Stimulated activated CD8-positive, alpha-beta memory T cell treated with anti-CD3 and anti-CD28 coated beads, Interleukin-15, amount 100 ng/mL, for 48 hours (primary cell): ENCODE measurements at regions not wholly inside any gene's neighbourhood (a gene's known extent, or its start where the extent isn't known, plus 50 kb on each side); places are given as distances from the start of the nearest gene placed in this dataset.

ENCODE experiments used
- DNase-seq, 2 donors: peaks; one replicate each; pipeline ENCODE4 v3.0.0-alpha.2; 2020; ENCODE audit warnings: low read depth in 2 of 2

DNA sequence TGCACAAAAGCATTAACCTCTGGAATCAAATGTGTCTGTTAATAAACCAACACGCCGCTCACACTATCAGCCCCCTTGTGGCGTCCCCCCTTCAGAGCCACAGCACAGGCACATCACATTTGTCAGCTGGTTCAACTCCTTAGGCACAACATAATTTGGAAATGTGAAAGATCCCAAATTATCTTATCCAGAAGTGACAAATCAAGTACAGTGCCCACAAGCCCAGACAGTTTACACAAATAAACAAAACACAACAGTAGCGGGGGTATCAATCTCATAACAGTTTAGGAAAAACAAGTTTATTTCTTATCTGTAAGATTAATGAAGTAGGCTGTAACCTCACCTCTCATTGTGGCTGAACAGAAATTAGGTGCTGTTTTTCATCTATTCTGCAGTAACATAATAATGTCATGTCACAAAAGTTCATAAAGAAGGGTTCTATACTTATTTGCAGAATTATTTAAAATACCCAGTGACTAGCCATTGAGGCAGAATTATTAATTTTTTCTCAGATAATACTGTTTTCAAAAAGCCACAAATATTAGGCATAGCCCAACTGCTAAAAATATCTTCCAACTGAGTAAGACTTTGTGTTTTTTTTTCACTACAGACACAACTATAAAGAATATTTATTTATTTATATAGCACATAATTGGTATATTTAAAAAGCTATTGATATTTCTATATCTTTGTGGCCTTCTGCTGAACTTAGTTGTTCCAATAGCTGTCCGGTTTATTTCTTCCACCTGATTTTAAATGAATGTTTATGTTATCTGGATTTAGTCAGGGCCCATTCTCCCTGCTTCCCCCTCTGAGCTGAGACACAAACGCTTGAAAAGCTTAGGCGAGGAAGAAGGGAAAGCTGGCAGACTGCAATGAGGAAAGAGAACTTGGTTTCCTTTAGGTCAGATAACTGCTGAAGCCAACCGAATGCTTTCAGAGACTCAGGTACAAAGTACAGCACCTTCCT, 214.7 kb downstream of the QDPR start:
- no peak for DNase-seq

DNA sequence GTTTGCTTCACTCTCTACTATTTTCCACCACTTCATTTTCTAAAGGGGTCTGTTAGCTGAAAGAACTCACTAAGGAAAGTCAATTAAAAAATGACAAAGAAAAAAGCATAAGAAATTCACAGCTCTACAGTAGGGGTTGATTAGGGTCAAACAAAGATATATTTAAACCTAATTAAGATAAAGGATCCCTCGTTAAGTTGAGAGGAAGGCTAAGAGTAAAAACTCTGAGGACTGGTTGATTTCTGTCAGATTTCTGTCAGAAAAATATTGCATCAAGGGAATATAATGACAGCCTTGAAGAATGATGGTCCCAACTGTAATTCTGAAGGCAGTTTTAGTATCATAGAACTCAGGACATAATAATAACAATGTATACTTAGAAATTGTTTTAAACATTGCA, 218.0 kb downstream of the QDPR start:
- no peak for DNase-seq

GRCh38 chr4:17288151-17288550, 223.7 kb downstream of the QDPR start:
- no peak for DNase-seq

GRCh38 chr4:17286752-17287460, 225.0 kb downstream of the QDPR start:
- DNase-seq: no peak

GRCh38 chr4:17285747-17286146, 226.1 kb downstream of the QDPR start:
- no peak for DNase-seq

DNA sequence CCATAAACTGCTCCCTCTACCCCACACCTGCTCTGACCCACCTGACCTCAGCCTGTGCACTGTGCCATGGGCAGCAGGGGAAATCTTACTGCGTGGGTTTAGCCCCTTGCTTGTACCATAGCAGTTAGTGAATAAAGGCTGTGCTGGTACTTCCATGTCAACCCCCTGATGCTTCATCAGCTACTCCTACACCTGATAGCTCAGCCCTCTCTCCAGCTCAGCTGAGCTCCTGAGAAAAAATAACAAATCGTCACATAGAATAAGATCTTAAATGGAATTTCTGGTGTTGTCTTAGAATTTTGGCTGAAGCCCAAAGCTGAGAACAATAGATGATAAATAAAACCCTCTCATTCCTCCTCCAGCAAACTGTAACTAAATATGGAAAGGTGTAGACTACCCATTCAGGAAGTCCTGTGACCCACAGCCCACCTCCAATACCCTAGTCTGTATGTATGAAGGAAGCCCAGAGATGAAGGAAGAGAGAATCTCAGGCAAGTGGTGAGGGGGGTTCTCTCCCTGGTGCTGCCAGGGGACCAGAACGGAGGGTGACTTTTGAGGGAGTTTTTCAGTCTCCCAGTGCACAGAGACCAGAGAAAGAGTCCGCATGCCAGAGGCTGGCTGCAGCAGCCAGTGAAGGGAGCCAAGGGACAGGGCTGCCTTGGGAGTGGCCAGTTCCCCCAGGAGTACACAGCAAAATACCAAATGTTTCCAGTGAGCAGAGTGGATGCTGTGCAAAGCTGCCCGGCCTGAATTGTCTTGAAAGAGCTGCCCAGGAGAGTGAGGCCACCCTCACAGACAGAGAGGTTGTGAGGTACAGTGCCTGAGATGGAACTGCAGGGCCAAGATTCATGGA, 227.3 kb downstream of the QDPR start:
- no peak for DNase-seq

GRCh38 chr4:17283832-17284231, 228.1 kb downstream of the QDPR start:
- no peak for DNase-seq

DNA sequence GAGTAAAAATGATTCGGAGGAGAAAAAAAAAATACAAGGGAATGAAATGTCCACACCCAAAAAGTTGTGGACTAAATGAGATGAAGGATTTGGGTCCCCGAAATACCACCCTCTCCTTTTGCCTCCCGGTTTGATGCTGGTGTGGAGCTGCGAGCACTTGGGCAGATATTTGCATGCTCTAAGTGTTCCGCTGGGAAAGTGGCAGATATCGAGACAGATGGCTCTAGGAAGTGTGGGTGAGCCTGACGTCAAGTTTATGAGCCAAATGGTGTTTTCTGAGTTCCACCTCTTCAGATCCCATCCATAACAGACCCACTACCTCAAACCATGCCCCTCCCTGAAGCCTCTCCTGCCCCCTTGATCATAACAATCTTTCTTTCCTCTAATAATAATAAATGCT, 228.6 kb downstream of the QDPR start:
- no peak for DNase-seq

DNA sequence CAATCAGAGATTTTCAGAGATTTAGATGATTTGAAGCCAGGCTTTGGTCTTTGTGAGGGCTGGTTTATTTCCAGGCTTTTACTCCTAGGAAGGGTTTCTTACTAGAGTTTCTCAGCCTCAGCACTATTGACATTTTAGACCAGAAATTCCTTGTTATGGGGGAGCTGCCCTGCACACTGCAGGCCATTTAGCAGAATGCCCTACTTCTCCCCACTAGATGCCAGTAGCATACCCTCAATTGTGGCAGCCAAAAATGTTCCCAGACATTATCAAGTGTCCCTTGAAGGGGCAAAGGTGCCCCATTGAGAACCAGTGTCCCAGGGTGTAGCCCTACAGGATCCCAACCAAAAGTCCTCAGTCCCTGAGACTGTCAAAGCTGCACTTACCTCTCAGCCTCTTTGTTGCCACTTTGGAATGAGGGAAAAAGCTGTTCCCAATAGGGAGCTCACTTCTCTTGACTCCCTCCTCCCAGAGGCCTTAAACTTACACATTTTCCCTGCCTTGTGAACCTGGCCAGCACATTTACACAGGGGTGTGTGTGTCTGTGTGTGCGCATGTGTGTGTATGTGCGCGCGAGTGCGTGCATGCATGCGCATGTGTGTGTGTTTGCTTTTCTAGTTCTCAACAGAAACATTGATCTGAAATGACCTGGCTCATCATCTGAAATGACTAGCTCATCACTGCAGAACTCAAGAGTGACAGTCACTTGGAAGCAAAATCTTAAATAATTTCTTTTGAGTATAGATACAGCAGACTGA, 231.4 kb downstream of the QDPR start:
- no peak for DNase-seq

DNA sequence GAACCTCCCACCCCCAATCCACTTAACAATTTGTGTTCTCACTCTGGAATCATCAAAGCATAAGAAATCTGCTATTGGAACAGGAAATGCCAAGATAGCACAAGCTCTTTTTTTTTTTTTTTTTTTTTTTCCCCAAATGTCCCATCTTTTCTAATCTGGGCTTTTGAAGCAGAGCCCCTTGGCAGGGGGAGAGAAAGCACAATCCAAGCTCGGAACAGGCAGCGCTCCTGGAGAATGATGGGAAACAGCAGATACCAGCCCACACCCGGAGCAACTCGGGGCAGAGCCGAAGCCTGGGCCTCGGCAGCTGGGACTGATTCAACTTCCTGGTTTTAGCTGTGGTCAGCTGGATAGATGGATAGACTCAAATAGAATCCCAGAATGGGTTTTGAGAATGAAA, 235.1 kb downstream of the QDPR start:
- no peak for DNase-seq

DNA sequence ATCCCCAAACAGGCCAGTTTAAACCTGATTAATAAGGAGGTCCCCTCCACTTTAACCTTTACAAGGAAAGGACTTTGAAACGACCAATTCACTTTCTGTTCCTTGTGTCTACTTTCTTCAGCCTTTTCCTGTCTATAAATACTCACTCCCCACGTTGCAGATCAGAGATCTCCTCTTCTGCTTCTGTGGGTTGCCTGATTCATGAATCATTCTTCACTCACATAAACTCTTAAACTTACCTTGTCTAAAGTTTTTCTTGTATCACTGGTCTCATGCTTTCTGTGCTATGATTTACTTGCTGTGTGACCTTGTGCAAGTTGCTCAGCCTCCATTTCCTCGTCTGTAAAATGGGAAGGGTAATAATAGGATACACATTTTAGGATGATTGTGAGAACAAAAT, 236.1 kb downstream of the QDPR start:
- DNase-seq: no peak

- DNase-seq: no peak
Measured at GRCh38 chr4:17273047-17273446, 238.8 kb downstream of the QDPR start.

DNA sequence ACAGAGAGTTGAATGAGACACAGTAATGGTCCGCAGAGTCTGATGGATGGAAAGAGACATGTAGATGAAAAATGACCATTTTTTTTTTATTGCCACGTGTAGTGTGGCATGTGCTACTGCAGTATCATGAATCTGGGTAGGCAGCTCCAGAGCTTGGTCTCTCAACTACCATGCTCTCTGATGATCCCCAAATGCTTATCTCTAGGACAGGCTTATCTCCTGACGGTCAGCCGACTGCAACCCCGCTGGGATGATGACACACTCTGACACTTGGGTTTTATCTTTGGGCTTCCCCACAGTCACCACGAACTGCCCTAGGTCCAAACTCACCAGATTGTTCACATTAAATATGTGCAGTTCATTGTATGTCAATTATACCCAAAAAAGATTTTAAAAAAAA, 239.7 kb downstream of the QDPR start:
- DNase-seq: no peak

GRCh38 chr4:17265653-17266052, 246.2 kb downstream of the QDPR start:
- no peak for DNase-seq

DNA sequence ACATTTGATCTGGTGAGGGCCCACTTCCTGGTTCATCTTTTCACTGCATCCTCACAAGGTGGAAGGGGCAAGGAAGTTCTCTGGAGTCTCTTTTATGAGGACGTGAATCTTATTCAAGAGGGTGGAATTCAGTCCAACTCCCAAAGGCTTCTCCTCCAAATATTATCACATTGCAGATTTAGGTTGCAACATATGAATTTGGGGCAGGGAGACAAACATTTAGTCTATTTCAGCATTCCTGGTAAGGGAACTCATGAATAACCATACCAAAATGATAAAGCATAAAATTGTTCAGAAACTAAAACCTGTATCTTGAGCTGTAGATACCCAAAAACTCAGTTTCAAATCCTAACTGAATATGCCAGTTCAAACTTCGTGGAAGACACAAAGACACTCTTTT, 246.8 kb downstream of the QDPR start:
- no peak for DNase-seq

DNA sequence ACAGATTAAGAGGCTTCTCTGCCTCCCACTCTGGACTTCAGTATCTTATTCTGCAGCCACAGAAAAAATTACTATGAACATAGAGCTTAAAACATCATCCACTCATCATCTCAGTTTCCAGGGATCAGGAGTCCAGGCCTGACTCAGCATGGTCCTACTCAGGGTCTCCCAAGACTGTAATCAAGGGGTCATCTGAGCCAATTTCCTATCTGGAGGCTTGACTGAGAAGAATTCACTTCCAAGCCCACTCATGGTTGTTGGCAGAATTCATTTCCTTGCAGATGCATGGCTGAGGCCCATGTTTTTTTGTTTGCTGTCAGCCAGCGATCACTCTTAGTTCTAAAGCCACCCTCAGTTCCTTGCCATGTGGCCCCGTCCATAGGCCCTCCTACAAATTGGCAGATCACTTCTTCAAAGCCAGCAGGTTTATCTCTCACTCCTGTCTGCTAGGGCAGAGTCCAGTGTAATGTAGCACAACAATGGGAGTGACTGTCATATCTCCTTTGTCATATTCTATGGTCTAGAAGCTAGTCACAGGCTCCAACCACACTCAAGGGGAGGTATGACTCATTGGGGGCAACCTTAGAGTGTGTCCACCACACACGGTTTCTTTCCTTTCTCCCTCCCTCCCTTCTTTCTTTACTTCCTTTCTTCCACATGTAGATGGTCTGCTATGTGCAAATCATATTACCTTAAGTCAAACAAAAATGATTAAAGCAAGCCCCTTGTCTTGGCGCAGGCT, 251.6 kb downstream of the QDPR start:
- no peak for DNase-seq

- DNase-seq: no peak
Measured at GRCh38 chr4:17258106-17258505, 253.8 kb downstream of the QDPR start.

GRCh38 chr4:17252131-17252530, 259.8 kb downstream of the QDPR start:
- no peak for DNase-seq

GRCh38 chr4:17251101-17251500, 260.8 kb downstream of the QDPR start:
- DNase-seq: no peak

GRCh38 chr4:17250591-17250990, 261.3 kb downstream of the QDPR start:
- no peak for DNase-seq

GRCh38 chr4:17246656-17247055, 265.2 kb downstream of the QDPR start:
- no peak for DNase-seq
